Stimulated activated CD4-positive, alpha-beta T cell treated with anti-CD3 and anti-CD28 coated beads, Interleukin-4, amount 100 ng/mL, for 24 hours (primary cell): ENCODE measurements at regions not wholly inside any gene's neighbourhood (a gene's known extent, or its start where the extent isn't known, plus 50 kb on each side); places are given as distances from the start of the nearest gene placed in this dataset.

ENCODE experiments used
- DNase-seq: peaks from one replicate; pipeline ENCODE4 v3.0.0-alpha.2; 2020

GRCh38 chr2:64770781-64771334 is 117.1 kb upstream of the SERTAD2 start:
- no peak for DNase-seq

- no peak for DNase-seq
These were observed 118.0 kb upstream of the SERTAD2 start for GRCh38 chr2:64771737-64772136.

GRCh38 chr2:64773461-64774118 is 119.9 kb upstream of the SERTAD2 start:
- DNase-seq = no peak

- no peak for DNase-seq
These were observed 124.1 kb upstream of the SERTAD2 start for GRCh38 chr2:64777841-64778240.

GRCh38 chr2:64779117-64779690 is 125.5 kb upstream of the SERTAD2 start:
- no peak for DNase-seq

GRCh38 chr2:64780041-64780440 is 126.3 kb upstream of the SERTAD2 start:
- DNase-seq = no peak

- DNase-seq = no peak
These were observed 128.1 kb upstream of the SERTAD2 start for GRCh38 chr2:64781711-64782390.

- no peak for DNase-seq
These were observed 130.7 kb upstream of the SERTAD2 start for GRCh38 chr2:64784168-64785061.

- DNase-seq = no peak
These were observed 131.5 kb upstream of the SERTAD2 start for GRCh38 chr2:64785245-64785644.

- no peak for DNase-seq
These were observed 132.8 kb upstream of the SERTAD2 start for GRCh38 chr2:64786343-64787018.

- DNase-seq = no peak
These were observed 133.3 kb upstream of the SERTAD2 start for GRCh38 chr2:64787019-64787365.

GRCh38 chr2:64787698-64788097 is 134.0 kb upstream of the SERTAD2 start:
- no peak for DNase-seq

- no peak for DNase-seq
These were observed 136.0 kb upstream of the SERTAD2 start for GRCh38 chr2:64789466-64790320.

- DNase-seq = no peak
These were observed 138.6 kb upstream of the SERTAD2 start for GRCh38 chr2:64792300-64792699.

GRCh38 chr2:64792995-64793639 is 139.4 kb upstream of the SERTAD2 start:
- DNase-seq = no peak

GRCh38 chr2:64793701-64794100 is 140.0 kb upstream of the SERTAD2 start:
- no peak for DNase-seq

GRCh38 chr2:64794426-64794995 is 140.8 kb upstream of the SERTAD2 start:
- no peak for DNase-seq

- no peak for DNase-seq
These were observed 141.4 kb upstream of the SERTAD2 start for GRCh38 chr2:64795024-64795592.

- no peak for DNase-seq
These were observed 143.2 kb upstream of the SERTAD2 start for GRCh38 chr2:64796926-64797325.

- DNase-seq = no peak
These were observed 144.3 kb upstream of the SERTAD2 start for GRCh38 chr2:64797881-64798575.
